SK-N-SH (cell line): ENCODE measurements at regions not wholly inside any gene's neighbourhood (a gene's known extent, or its start where the extent isn't known, plus 50 kb on each side); places are given as distances from the start of the nearest gene placed in this dataset.

Source experiments
- CTCF ChIA-PET: fragments of 300-600, 350-600 bp; formaldehyde crosslinking; extraction: SDS; loops from one replicate; lab custom pipeline; 2021; lab: Yijun Ruan, JAX
- POLR2A ChIA-PET: fragments of 350-600 bp; sonication (Branson Sonifier 250); formaldehyde crosslinking; extraction: SDS; loops from one replicate; lab custom pipeline; 2020; ENCODE audit warnings: antibody characterized with exemption, inconsistent platforms; lab: Yijun Ruan, JAX
- DNase-seq: peaks from one replicate; pipeline ENCODE4 v3.0.0; 2012
- H2AFZ ChIP-seq: fragments of 200-600 bp; sonication (generic); 2 replicates; pipeline ENCODE4 v1.8.1; 2016; ENCODE audit warnings: antibody characterized with exemption, mild to moderate bottlenecking, low read depth
- H3F3A ChIP-seq: fragments of 200-600 bp; sonication (generic); replicated peaks from 2 replicates; pipeline ENCODE3; 2016; ENCODE audit warnings: antibody characterized with exemption, mild to moderate bottlenecking; ENCODE audit not compliant: insufficient read depth
- H3K27ac ChIP-seq, 2 experiments: fragments of 200-500 bp in 1 of 2; fragments of 200-600 bp in 1 of 2; sonication (Bioruptor generic) in 1 of 2; sonication (generic), shearing (Covaris generic) in 1 of 2; 2 replicates each; pipeline versions ENCODE4 v1.5.1 to v1.6.1; 2014 to 2016; ENCODE audit warnings: low read depth in 2 of 2, inconsistent platforms in 1 of 2, low read length in 1 of 2, mild to moderate bottlenecking in 1 of 2, mixed read lengths in 1 of 2
- H3K27me3 ChIP-seq: fragments of 200-600 bp; sonication (generic), shearing (Covaris generic); 2 replicates; pipeline ENCODE4 v1.6.1; 2016; ENCODE audit warnings: mixed run types; ENCODE audit not compliant: insufficient read depth
- H3K36me3 ChIP-seq, 2 experiments: fragments of 200-500 bp in 1 of 2; fragments of 200-600 bp in 1 of 2; sonication (Bioruptor generic) in 1 of 2; sonication (generic) in 1 of 2; replicated peaks in 1 of 2; 2 replicates each; pipeline versions ENCODE3 to v1.5.1; 2014 to 2016; ENCODE audit warnings: low read length in 1 of 2, mild to moderate bottlenecking in 1 of 2; ENCODE audit not compliant: insufficient read depth in 2 of 2, control insufficient read depth in 1 of 2
- H3K4me1 ChIP-seq, 2 experiments: fragments of 200-500 bp in 1 of 2; fragments of 200-600 bp in 1 of 2; sonication (Bioruptor generic) in 1 of 2; sonication (generic), shearing (Covaris generic) in 1 of 2; 2 replicates each; pipeline versions ENCODE4 v1.5.1 to v1.6.1; 2014 to 2016; ENCODE audit warnings: low read depth in 1 of 2, low read length in 1 of 2, mixed run types in 1 of 2; ENCODE audit not compliant: insufficient read depth in 2 of 2, control insufficient read depth in 1 of 2
- H3K4me2 ChIP-seq: fragments of 200-600 bp; sonication (generic), shearing (Covaris generic); 2 replicates; pipeline ENCODE4 v1.6.1; 2017; ENCODE audit warnings: mixed run types
- H3K4me3 ChIP-seq, 2 experiments: fragments of 200-500 bp in 1 of 2; fragments of 200-600 bp in 1 of 2; sonication (Bioruptor generic) in 1 of 2; sonication (generic), shearing (Covaris generic) in 1 of 2; 2 replicates each; pipeline versions ENCODE4 v1.5.1 to v1.8.1; 2014 to 2016; ENCODE audit warnings: low read depth in 2 of 2, inconsistent platforms in 1 of 2, low read length in 1 of 2, mild to moderate bottlenecking in 1 of 2, mixed read lengths in 1 of 2, moderate library complexity in 1 of 2
- H3K79me2 ChIP-seq: fragments of 200-600 bp; sonication (generic); 2 replicates; pipeline ENCODE4 v1.8.1; 2017; ENCODE audit warnings: mild to moderate bottlenecking; ENCODE audit not compliant: insufficient read depth
- H3K9ac ChIP-seq: fragments of 200-600 bp; sonication (generic); 2 replicates; pipeline ENCODE4 v1.6.1; 2017; ENCODE audit warnings: mixed run types
- H3K9me2 ChIP-seq: fragments of 200-600 bp; sonication (generic); 2 replicates; pipeline ENCODE4 v1.6.1; 2017; ENCODE audit warnings: mixed run types
- H3K9me3 ChIP-seq: fragments of 200-600 bp; sonication (generic); 2 replicates; pipeline ENCODE4 v1.6.1; 2017; ENCODE audit warnings: mixed run types, mild to moderate bottlenecking, moderate library complexity
- H4K20me1 ChIP-seq: fragments of 200-600 bp; sonication (generic); 2 replicates; pipeline ENCODE4 v1.6.1; 2017; ENCODE audit warnings: mild to moderate bottlenecking, mixed run types; ENCODE audit not compliant: insufficient read depth
- ELF1 ChIP-seq: IDR thresholded peaks from 2 replicates; pipeline ENCODE4 v1.4.0; 2012
- EP300 ChIP-seq, 2 experiments: IDR thresholded peaks; 2 replicates each; pipeline versions ENCODE4 v1.4.0 to v1.6.1; 2012; ENCODE audit warnings: borderline replicate concordance in 1 of 2, low read depth in 1 of 2, low read length in 1 of 2
- EZH2phosphoT487 ChIP-seq: fragments of 200-600 bp; sonication (generic); IDR thresholded peaks from 2 replicates; pipeline ENCODE4 v1.6.1; 2017; ENCODE audit warnings: low read depth, mixed run types, mild to moderate bottlenecking, antibody characterized with exemption, moderate library complexity, borderline replicate concordance
- FOSL2 ChIP-seq: IDR thresholded peaks from 2 replicates; pipeline ENCODE4 v1.4.0; 2012; ENCODE audit warnings: low read depth, mild to moderate bottlenecking, moderate library complexity, borderline replicate concordance
- FOXM1 ChIP-seq: IDR thresholded peaks from 2 replicates; pipeline ENCODE4 v1.4.0; 2012; ENCODE audit warnings: low read depth, mild to moderate bottlenecking
- GABPA ChIP-seq: IDR thresholded peaks from 2 replicates; pipeline ENCODE4 v1.4.0; 2012; ENCODE audit warnings: low read depth, mild to moderate bottlenecking
- GATA2 ChIP-seq: sonication (generic); formaldehyde crosslinking; IDR thresholded peaks from 2 replicates; pipeline ENCODE4 v1.5.0; 2020; ENCODE audit warnings: mild to moderate bottlenecking, missing genetic modification reagents
- JUND ChIP-seq: IDR thresholded peaks from 2 replicates; pipeline ENCODE4 v1.4.0; 2012
- RAD21 ChIP-seq: IDR thresholded peaks from 2 replicates; pipeline ENCODE4 v1.6.1; 2012; ENCODE audit warnings: mild to moderate bottlenecking, low read length
- RCOR1 ChIP-seq: fragments of 150-350 bp; IDR thresholded peaks from 2 replicates; pipeline ENCODE4 v1.6.1; 2017; ENCODE audit warnings: antibody characterized with exemption, low read length
- SMC3 ChIP-seq: IDR thresholded peaks from 2 replicates; pipeline ENCODE4 v1.6.1; 2012; ENCODE audit warnings: low read depth, low read length, improper control_type of control experiment
- TCF12 ChIP-seq: IDR thresholded peaks from 2 replicates; pipeline ENCODE4 v1.4.0; 2012
- TEAD4 ChIP-seq: IDR thresholded peaks from 2 replicates; pipeline ENCODE4 v1.4.0; 2012; ENCODE audit warnings: mild to moderate bottlenecking, borderline replicate concordance; ENCODE audit not compliant: insufficient read depth
- YY1 ChIP-seq: IDR thresholded peaks from 2 replicates; pipeline ENCODE4 v1.4.0; 2012; ENCODE audit warnings: low read depth, mild to moderate bottlenecking
- WGBS: methylation state at CpG from one replicate; pipeline ENCODE4 v1.1.6; 2017; ENCODE audit warnings: low lambda C conversion rate; 5-methylcytosine and 5-hydroxymethylcytosine counted together
- TF ChIP-seq, protein P1 (sequence below): fragments of 150-350 bp; IDR thresholded peaks from 2 replicates; pipeline ENCODE4 v1.6.1; 2017; ENCODE audit warnings: antibody characterized with exemption, low read length, low read depth, borderline replicate concordance
- TF ChIP-seq, protein P2 (sequence below): fragments of 150-350 bp; IDR thresholded peaks from 2 replicates; pipeline ENCODE4 v1.6.1; 2016; ENCODE audit warnings: mild to moderate bottlenecking, low read depth, low read length
- TF ChIP-seq, protein P3 (sequence below): IDR thresholded peaks from 2 replicates; pipeline ENCODE4 v1.6.1; 2012; ENCODE audit warnings: mild to moderate bottlenecking, low read depth, low read length, moderate library complexity

DNA sequence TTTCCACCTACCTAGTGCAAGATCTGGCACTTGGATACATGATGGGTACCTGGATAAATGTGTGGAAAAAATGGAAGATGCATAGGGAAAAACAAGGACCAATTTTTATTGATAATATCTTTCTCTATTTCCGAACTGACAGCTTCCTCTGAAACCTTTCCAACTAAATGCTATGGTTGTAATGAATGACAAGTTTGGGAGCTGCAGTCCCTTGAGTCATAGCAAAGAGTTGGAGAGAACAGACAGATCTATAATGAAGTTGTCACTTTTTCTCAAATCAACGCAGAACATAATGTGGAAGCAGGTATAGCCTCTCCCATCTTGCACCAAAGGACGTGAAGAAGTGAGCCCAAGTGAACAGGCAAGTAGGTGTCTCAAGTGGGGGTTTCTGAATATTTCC, 296.5 kb upstream of the KAZN start:
- Histone ChIP-seq H3K4me2 (no peak overlapping the region), H3K9ac (no peak overlapping the region), H3K9me3 (no peaks in the 10 kb centered on the region), H3K27ac (no peak overlapping the region), H3K36me3 (no peaks in the 10 kb centered on the region), H4K20me1 (no peaks in the 10 kb centered on the region), H3K4me1 (no peaks in the 10 kb centered on the region; a peak in 1 of 4 replicates), H3K27me3 (no peaks in the 10 kb centered on the region), H2AFZ (no peak overlapping the region), H3K4me3 (no peak overlapping the region), H3F3A (no peaks in the 10 kb centered on the region), H3K9me2 (no peaks in the 10 kb centered on the region), H3K79me2 (no peaks in the 10 kb centered on the region)
- 6% methylated on average over 3 of the region's 3 CpGs for WGBS
- DNase-seq: no peak
- CTCF ChIA-PET: no interaction called here
- POLR2A ChIA-PET: no interaction called here
- TF ChIP-seq SMC3 (no peak), GATA2 (no peak), FOXM1 (no peak), EZH2phosphoT487 (no peak), JUND (no peak), RAD21 (no peak), TEAD4 (no peak), TCF12 (no peak), YY1 (no peak), GABPA (no peak), RCOR1 (no peak), EP300 (IDR thresholded peaks at IDR 0.05; ENCODE audit: borderline replicate concordance in 1 of 2, low read depth in 1 of 2, low read length in 1 of 2) (no peak), FOSL2 (no peak), ELF1 (no peak)
- TF ChIP-seq, protein P1, sequence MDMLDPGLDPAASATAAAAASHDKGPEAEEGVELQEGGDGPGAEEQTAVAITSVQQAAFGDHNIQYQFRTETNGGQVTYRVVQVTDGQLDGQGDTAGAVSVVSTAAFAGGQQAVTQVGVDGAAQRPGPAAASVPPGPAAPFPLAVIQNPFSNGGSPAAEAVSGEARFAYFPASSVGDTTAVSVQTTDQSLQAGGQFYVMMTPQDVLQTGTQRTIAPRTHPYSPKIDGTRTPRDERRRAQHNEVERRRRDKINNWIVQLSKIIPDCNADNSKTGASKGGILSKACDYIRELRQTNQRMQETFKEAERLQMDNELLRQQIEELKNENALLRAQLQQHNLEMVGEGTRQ: no peak
- TF ChIP-seq, protein P2, sequence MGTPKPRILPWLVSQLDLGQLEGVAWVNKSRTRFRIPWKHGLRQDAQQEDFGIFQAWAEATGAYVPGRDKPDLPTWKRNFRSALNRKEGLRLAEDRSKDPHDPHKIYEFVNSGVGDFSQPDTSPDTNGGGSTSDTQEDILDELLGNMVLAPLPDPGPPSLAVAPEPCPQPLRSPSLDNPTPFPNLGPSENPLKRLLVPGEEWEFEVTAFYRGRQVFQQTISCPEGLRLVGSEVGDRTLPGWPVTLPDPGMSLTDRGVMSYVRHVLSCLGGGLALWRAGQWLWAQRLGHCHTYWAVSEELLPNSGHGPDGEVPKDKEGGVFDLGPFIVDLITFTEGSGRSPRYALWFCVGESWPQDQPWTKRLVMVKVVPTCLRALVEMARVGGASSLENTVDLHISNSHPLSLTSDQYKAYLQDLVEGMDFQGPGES: no peak
- TF ChIP-seq, protein P3, sequence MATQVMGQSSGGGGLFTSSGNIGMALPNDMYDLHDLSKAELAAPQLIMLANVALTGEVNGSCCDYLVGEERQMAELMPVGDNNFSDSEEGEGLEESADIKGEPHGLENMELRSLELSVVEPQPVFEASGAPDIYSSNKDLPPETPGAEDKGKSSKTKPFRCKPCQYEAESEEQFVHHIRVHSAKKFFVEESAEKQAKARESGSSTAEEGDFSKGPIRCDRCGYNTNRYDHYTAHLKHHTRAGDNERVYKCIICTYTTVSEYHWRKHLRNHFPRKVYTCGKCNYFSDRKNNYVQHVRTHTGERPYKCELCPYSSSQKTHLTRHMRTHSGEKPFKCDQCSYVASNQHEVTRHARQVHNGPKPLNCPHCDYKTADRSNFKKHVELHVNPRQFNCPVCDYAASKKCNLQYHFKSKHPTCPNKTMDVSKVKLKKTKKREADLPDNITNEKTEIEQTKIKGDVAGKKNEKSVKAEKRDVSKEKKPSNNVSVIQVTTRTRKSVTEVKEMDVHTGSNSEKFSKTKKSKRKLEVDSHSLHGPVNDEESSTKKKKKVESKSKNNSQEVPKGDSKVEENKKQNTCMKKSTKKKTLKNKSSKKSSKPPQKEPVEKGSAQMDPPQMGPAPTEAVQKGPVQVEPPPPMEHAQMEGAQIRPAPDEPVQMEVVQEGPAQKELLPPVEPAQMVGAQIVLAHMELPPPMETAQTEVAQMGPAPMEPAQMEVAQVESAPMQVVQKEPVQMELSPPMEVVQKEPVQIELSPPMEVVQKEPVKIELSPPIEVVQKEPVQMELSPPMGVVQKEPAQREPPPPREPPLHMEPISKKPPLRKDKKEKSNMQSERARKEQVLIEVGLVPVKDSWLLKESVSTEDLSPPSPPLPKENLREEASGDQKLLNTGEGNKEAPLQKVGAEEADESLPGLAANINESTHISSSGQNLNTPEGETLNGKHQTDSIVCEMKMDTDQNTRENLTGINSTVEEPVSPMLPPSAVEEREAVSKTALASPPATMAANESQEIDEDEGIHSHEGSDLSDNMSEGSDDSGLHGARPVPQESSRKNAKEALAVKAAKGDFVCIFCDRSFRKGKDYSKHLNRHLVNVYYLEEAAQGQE: no peak
